ENCODE measurements at regions not wholly inside any gene's neighbourhood (a gene's known extent, or its start where the extent isn't known, plus 50 kb on each side); places are given as distances from the start of the nearest gene placed in this dataset.

DNA sequence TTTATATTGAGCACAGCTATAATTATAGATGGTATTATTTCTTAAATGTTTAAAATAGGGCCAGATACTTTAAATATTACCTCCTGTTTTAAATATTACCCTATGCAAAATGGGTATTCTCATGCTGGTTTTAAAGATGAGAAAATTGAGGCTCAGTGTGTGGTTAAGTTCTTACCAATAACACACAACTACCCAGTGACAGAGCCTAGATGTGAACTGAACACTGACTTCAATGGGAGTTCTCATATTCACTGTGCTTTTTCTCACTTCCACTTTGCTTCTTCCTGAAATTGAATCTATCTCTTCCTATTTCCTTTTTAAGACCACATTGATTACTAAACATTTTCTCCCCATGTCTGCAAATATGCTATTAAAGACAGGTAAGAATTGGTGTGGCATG lies 135.8 kb upstream of the TUSC1 start:
- Histone ChIP-seq H4K20me1 (ENCODE audit: insufficient read depth, low read length) (no peaks in the 10 kb centered on the region), H3K79me2 (ENCODE audit: insufficient read depth, low read length) (no peaks in the 10 kb centered on the region), H3K9ac (ENCODE audit: low read length) (no peak overlapping the region), H3K36me3 (ENCODE audit: insufficient read depth, low read length) (no peaks in the 10 kb centered on the region), H3K4me2 (ENCODE audit: low read length) (no peak overlapping the region), H3K4me3 (ENCODE audit: insufficient read depth, low read depth, low read length) (no peak overlapping the region), H2AFZ (ENCODE audit: low read depth, low read length) (no peak overlapping the region), H3K4me1 (ENCODE audit: insufficient read depth, low read length) (no peaks in the 10 kb centered on the region), H3K27me3 (ENCODE audit: insufficient read depth, low read length) (no peaks in the 10 kb centered on the region), H3K27ac (ENCODE audit: low read depth, low read length) (no peak overlapping the region), H3K9me3 (ENCODE audit: insufficient read depth, low read depth, low read length) (peaks cover 3% of the 10 kb centered on the region)
- no peak overlapping the region for H3K27ac Mint-ChIP-seq (ENCODE audit: unreplicated experiment)
- no peaks in the 10 kb centered on the region for H3K36me3 Mint-ChIP-seq (ENCODE audit: low read depth, unreplicated experiment)
- H3K27me3 Mint-ChIP-seq (ENCODE audit: low read depth, unreplicated experiment): no peaks in the 10 kb centered on the region
- no peaks in the 10 kb centered on the region for H3K4me1 Mint-ChIP-seq (ENCODE audit: low read depth, unreplicated experiment)
- H3K4me3 Mint-ChIP-seq (ENCODE audit: unreplicated experiment): no peak overlapping the region
- DNase-seq (ENCODE audit: low read depth) (no peak), FAIRE-seq (no peak)
- TF ChIP-seq EZH2 (IDR thresholded peaks at IDR 0.05; ENCODE audit: insufficient read depth, low read length): no peak
- TF ChIP-seq, protein P1, sequence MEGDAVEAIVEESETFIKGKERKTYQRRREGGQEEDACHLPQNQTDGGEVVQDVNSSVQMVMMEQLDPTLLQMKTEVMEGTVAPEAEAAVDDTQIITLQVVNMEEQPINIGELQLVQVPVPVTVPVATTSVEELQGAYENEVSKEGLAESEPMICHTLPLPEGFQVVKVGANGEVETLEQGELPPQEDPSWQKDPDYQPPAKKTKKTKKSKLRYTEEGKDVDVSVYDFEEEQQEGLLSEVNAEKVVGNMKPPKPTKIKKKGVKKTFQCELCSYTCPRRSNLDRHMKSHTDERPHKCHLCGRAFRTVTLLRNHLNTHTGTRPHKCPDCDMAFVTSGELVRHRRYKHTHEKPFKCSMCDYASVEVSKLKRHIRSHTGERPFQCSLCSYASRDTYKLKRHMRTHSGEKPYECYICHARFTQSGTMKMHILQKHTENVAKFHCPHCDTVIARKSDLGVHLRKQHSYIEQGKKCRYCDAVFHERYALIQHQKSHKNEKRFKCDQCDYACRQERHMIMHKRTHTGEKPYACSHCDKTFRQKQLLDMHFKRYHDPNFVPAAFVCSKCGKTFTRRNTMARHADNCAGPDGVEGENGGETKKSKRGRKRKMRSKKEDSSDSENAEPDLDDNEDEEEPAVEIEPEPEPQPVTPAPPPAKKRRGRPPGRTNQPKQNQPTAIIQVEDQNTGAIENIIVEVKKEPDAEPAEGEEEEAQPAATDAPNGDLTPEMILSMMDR (IDR thresholded peaks at IDR 0.05; ENCODE audit: insufficient read depth, low read depth, low read length): no peak
- H3K9me3 Mint-ChIP-seq (ENCODE audit: unreplicated experiment): peaks cover 4% of the 10 kb centered on the region

DNA sequence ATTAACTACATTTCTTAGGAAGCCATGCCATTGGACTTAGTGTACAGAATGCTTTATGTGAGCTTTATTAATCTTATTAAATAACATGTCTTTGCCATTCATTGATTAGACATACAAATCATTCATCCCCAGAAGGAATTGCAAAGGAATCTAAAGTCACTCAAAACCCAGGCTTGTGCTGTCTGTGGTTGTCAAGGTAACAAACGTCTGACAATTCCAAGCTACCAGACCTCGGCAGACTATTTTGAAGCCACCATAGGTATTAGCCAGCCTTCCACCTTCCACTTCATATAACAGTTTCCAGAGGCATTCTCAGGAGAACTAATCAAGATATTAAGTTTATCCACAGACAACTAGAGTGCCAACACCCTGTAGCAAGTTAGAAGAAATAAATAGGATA lies 135.2 kb upstream of the TUSC1 start:
- Mint-ChIP-seq H3K9me3 (ENCODE audit: unreplicated experiment) (peaks cover 5% of the 10 kb centered on the region), H3K4me3 (ENCODE audit: unreplicated experiment) (no peak overlapping the region), H3K4me1 (ENCODE audit: low read depth, unreplicated experiment) (no peaks in the 10 kb centered on the region)

DNA sequence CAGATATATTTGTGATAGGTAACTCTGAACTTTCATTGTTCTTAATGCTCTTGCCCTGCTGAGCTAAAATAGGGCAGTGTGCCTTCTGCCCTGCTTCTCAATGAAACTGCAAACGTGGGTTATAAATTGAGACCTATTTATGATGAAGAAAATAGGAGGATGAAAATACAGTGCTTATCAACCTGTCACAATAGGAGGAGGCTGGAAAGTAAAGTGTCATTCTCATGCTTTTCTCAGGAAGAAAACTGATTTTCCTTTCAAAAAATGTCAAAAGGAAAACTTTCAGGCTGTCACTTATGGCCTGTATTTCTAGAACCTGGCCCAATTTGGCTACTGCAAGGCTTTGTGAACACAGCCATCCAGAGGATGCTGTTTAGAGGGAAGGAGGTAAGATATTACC lies 130.3 kb upstream of the TUSC1 start:
- DNase-seq (ENCODE audit: low read depth) (no peak), FAIRE-seq (no peak)
- H2AFZ ChIP-seq (ENCODE audit: low read depth, low read length): no peak overlapping the region
- H3K9me3 Mint-ChIP-seq (ENCODE audit: unreplicated experiment): peaks cover 6% of the 10 kb centered on the region
- TF ChIP-seq, protein P1 (IDR thresholded peaks at IDR 0.05; ENCODE audit: insufficient read depth, low read depth, low read length): no peak
- TF ChIP-seq EZH2 (IDR thresholded peaks at IDR 0.05; ENCODE audit: insufficient read depth, low read length): no peak
- no peak overlapping the region for H3K4me3 ChIP-seq (ENCODE audit: insufficient read depth, low read depth, low read length)
- no peaks in the 10 kb centered on the region for H3K27me3 Mint-ChIP-seq (ENCODE audit: low read depth, unreplicated experiment)
- no peak overlapping the region for H3K9ac ChIP-seq (ENCODE audit: low read length)
- no peaks in the 10 kb centered on the region for H4K20me1 ChIP-seq (ENCODE audit: insufficient read depth, low read length)
- no peaks in the 10 kb centered on the region for H3K27me3 ChIP-seq (ENCODE audit: insufficient read depth, low read length)
- H3K9me3 ChIP-seq (ENCODE audit: insufficient read depth, low read depth, low read length): peaks cover 3% of the 10 kb centered on the region
- no peak overlapping the region for H3K4me3 Mint-ChIP-seq (ENCODE audit: unreplicated experiment)
- no peaks in the 10 kb centered on the region for H3K4me1 ChIP-seq (ENCODE audit: insufficient read depth, low read length)
- H3K79me2 ChIP-seq (ENCODE audit: insufficient read depth, low read length): no peaks in the 10 kb centered on the region
- H3K4me2 ChIP-seq (ENCODE audit: low read length): no peak overlapping the region
- no peaks in the 10 kb centered on the region for H3K36me3 Mint-ChIP-seq (ENCODE audit: low read depth, unreplicated experiment)
- no peak overlapping the region for H3K27ac Mint-ChIP-seq (ENCODE audit: unreplicated experiment)
- no peaks in the 10 kb centered on the region for H3K4me1 Mint-ChIP-seq (ENCODE audit: low read depth, unreplicated experiment)
- H3K27ac ChIP-seq (ENCODE audit: low read depth, low read length): no peak overlapping the region
- H3K36me3 ChIP-seq (ENCODE audit: insufficient read depth, low read length): no peaks in the 10 kb centered on the region

More for the DNA sequence above, 135.2 kb upstream of the TUSC1 start:
- Histone ChIP-seq H3K79me2 (ENCODE audit: insufficient read depth, low read length) (no peaks in the 10 kb centered on the region), H3K27ac (ENCODE audit: low read depth, low read length) (no peak overlapping the region), H3K4me1 (ENCODE audit: insufficient read depth, low read length) (no peaks in the 10 kb centered on the region), H3K9me3 (ENCODE audit: insufficient read depth, low read depth, low read length) (peaks cover 3% of the 10 kb centered on the region), H3K4me3 (ENCODE audit: insufficient read depth, low read depth, low read length) (no peak overlapping the region), H2AFZ (ENCODE audit: low read depth, low read length) (no peak overlapping the region), H3K4me2 (ENCODE audit: low read length) (no peak overlapping the region), H4K20me1 (ENCODE audit: insufficient read depth, low read length) (no peaks in the 10 kb centered on the region), H3K27me3 (ENCODE audit: insufficient read depth, low read length) (no peaks in the 10 kb centered on the region), H3K9ac (ENCODE audit: low read length) (no peak overlapping the region), H3K36me3 (ENCODE audit: insufficient read depth, low read length) (no peaks in the 10 kb centered on the region)
- Mint-ChIP-seq H3K27me3 (ENCODE audit: low read depth, unreplicated experiment) (no peaks in the 10 kb centered on the region), H3K36me3 (ENCODE audit: low read depth, unreplicated experiment) (no peaks in the 10 kb centered on the region), H3K27ac (ENCODE audit: unreplicated experiment) (no peak overlapping the region)
- TF ChIP-seq, protein P1 (IDR thresholded peaks at IDR 0.05; ENCODE audit: insufficient read depth, low read depth, low read length): no peak
- no peak for TF ChIP-seq EZH2 (IDR thresholded peaks at IDR 0.05; ENCODE audit: insufficient read depth, low read length)
- FAIRE-seq (no peak), DNase-seq (ENCODE audit: low read depth) (no peak)
